ENCODE measurements at regions not wholly inside any gene's neighbourhood (a gene's known extent, or its start where the extent isn't known, plus 50 kb on each side); places are given as distances from the start of the nearest gene placed in this dataset.

- TF ChIP-seq CTCF (IDR thresholded peaks at IDR 0.05) = no peak
- no peak for TF ChIP-seq POLR2A (IDR thresholded peaks at IDR 0.05)
These were observed 780.5 kb upstream of the GOT2 start for GRCh38 chr16:59514651-59515050.

Measured in testis (tissue), 2 donors.